SK-N-SH treated with all-trans-retinoic acid at 6 μM for 48 hours (cell line): ENCODE measurements at regions not wholly inside any gene's neighbourhood (a gene's known extent, or its start where the extent isn't known, plus 50 kb on each side); places are given as distances from the start of the nearest gene placed in this dataset.

Experiments
- GLIS3 ChIP-seq: fragments of 250-450 bp; sonication (Bioruptor Pico); IDR thresholded peaks from 2 replicates; pipeline ENCODE4 v1.5.0; 2020; ENCODE audit warnings: mild to moderate bottlenecking, moderate library complexity
- ISL1 ChIP-seq: fragments of 250-450 bp; sonication (Bioruptor Pico); IDR thresholded peaks from 2 replicates; pipeline ENCODE4 v2.1.2; 2022; ENCODE audit warnings: mild to moderate bottlenecking, moderate library complexity
- PPARA ChIP-seq: fragments of 250-450 bp; sonication (Bioruptor Pico); IDR thresholded peaks from 2 replicates; pipeline ENCODE4 v1.5.0; 2020; ENCODE audit warnings: mild to moderate bottlenecking, borderline replicate concordance
- RARB ChIP-seq: fragments of 250-450 bp; sonication (Bioruptor Pico); IDR thresholded peaks from 2 replicates; pipeline ENCODE4 v1.8.0; 2021; ENCODE audit warnings: mild to moderate bottlenecking, moderate library complexity
- SNAI2 ChIP-seq: fragments of 250-450 bp; sonication (Bioruptor Pico); IDR thresholded peaks from 2 replicates; pipeline ENCODE4 v1.5.0; 2020; ENCODE audit warnings: mild to moderate bottlenecking, moderate library complexity
- ZFP3 ChIP-seq: fragments of 250-450 bp; sonication (Bioruptor Pico); IDR thresholded peaks from 2 replicates; pipeline ENCODE4 v1.5.0; 2020; ENCODE audit warnings: mild to moderate bottlenecking, moderate library complexity
- ZNF565 ChIP-seq: fragments of 450-650 bp; formaldehyde crosslinking; conservative IDR thresholded peaks from 2 replicates; pipeline ENCODE4 v1.5.0; 2020; ENCODE audit warnings: low read depth, mild to moderate bottlenecking, moderate library complexity
- ZNF8 ChIP-seq: fragments of 450-650 bp; formaldehyde crosslinking; IDR thresholded peaks from 2 replicates; pipeline ENCODE4 v1.5.0; 2020; ENCODE audit warnings: mild to moderate bottlenecking, moderate library complexity
- TF ChIP-seq, protein P1 (sequence below): fragments of 250-450 bp; sonication (Bioruptor Pico); IDR thresholded peaks from 2 replicates; pipeline ENCODE4 v1.5.1; 2020; ENCODE audit warnings: low read depth, mild to moderate bottlenecking, moderate library complexity

DNA sequence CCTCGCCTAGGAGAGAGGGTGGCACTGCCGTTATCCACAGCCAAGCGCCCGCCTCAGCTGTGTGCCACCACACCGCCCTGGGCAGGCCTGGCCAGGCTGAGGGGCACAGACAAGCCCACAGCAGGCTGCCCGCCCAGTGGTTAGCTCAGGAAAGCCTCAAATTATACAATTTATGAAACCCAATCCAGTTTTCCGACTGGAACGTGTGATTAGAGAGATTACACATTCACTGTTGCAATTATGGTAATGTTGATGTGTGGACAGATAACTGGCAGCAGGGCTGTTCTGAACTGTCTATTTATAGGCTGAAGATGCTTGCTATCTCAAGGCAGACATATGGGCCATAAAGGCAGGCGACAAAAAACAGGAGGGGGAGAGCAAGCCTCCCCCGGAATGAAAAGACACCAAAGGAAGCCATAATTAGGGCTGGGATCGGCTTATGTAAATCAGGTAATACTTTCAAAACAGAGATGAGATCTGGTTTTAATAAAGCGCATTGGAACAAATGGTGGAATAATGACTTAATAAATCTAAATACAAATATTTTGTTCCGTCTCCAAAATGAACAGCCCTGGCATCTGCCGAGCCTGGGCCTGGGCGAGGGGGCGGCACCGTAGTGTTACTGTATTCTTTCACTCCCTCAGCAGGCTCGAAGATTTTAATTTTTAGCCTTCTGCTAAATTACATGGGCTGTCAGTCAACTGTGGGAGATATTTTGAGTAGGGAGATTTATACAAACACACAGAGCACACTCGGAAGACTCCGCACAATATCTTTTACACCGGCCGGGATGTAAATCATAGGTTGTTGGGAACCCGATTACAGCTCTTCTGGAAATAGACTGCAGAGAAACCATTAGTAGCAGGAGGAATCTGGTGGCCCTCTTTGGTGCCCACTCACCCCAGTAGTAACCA is 103.1 kb upstream of the TLE3 start:
- TF ChIP-seq, protein P1, sequence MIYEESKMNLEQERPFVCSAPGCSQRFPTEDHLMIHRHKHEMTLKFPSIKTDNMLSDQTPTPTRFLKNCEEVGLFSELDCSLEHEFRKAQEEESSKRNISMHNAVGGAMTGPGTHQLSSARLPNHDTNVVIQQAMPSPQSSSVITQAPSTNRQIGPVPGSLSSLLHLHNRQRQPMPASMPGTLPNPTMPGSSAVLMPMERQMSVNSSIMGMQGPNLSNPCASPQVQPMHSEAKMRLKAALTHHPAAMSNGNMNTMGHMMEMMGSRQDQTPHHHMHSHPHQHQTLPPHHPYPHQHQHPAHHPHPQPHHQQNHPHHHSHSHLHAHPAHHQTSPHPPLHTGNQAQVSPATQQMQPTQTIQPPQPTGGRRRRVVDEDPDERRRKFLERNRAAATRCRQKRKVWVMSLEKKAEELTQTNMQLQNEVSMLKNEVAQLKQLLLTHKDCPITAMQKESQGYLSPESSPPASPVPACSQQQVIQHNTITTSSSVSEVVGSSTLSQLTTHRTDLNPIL (CRISPR knock-in tag): no peak
- TF ChIP-seq ZFP3 (CRISPR knock-in tag): no peak
- no peak for TF ChIP-seq SNAI2 (CRISPR knock-in tag)
- TF ChIP-seq ZNF565: no peak
- no peak for TF ChIP-seq ISL1 (CRISPR knock-in tag)
- TF ChIP-seq ZNF8 (CRISPR knock-in tag): no peak
- no peak for TF ChIP-seq RARB
- no peak for TF ChIP-seq PPARA (CRISPR knock-in tag)
- no peak for TF ChIP-seq GLIS3
